Endodermal cell (in vitro differentiated cells): ENCODE measurements at regions not wholly inside any gene's neighbourhood (a gene's known extent, or its start where the extent isn't known, plus 50 kb on each side); places are given as distances from the start of the nearest gene placed in this dataset.
"Not testable (repeated sequence)": the region's sequence is repeated elsewhere in the genome, so short reads cannot be mapped to it uniquely, and the experiment has no call there.

Source experiments
- DNase-seq: peaks from one replicate; pipeline ENCODE4 v3.0.0-alpha.2; 2017
- H3K27ac ChIP-seq: 2 replicates; pipeline ENCODE4 v1.5.1; 2013; ENCODE audit warnings: mild to moderate bottlenecking, low read depth, low read length, moderate library complexity
- H3K27me3 ChIP-seq: 2 replicates; pipeline ENCODE4 v1.6.1; 2013; ENCODE audit warnings: mild to moderate bottlenecking, low read length, moderate library complexity; ENCODE audit not compliant: insufficient read depth, control insufficient read depth, poor library complexity, severe bottlenecking
- H3K36me3 ChIP-seq: 2 replicates; pipeline ENCODE4 v1.7.0; 2013; ENCODE audit warnings: mild to moderate bottlenecking, low read length, moderate library complexity; ENCODE audit not compliant: control insufficient read depth, insufficient read depth
- H3K4me1 ChIP-seq: one replicate; pipeline ENCODE4 v1.7.0; 2013; ENCODE audit warnings: low read length; ENCODE audit not compliant: control insufficient read depth, insufficient read depth
- H3K4me3 ChIP-seq: 2 replicates; pipeline ENCODE4 v1.5.1; 2013; ENCODE audit warnings: mild to moderate bottlenecking, low read length, moderate library complexity
- H3K9ac ChIP-seq: 2 replicates; pipeline ENCODE4 v1.6.1; 2013; ENCODE audit warnings: mild to moderate bottlenecking, low read length, moderate library complexity; ENCODE audit not compliant: poor library complexity, severe bottlenecking; ENCODE audit errors: extremely low read depth
- H3K9me3 ChIP-seq: 2 replicates; pipeline ENCODE4 v1.6.1; 2013; ENCODE audit warnings: mild to moderate bottlenecking, low read length, moderate library complexity; ENCODE audit not compliant: control insufficient read depth
- H3K27ac Mint-ChIP-seq: 2 replicates; pipeline ENCODE4 v1.8.0; 2020; ENCODE audit warnings: mixed read lengths
- H3K27me3 Mint-ChIP-seq: 2 replicates; pipeline ENCODE4 v1.8.0; 2021; ENCODE audit warnings: mild to moderate bottlenecking, mixed read lengths; ENCODE audit not compliant: insufficient read depth
- H3K36me3 Mint-ChIP-seq: 2 replicates; pipeline ENCODE4 v1.8.0; 2020; ENCODE audit warnings: low read depth, mixed read lengths
- H3K4me1 Mint-ChIP-seq: 2 replicates; pipeline ENCODE4 v1.8.0; 2020; ENCODE audit warnings: mixed read lengths
- H3K4me3 Mint-ChIP-seq: 2 replicates; pipeline ENCODE4 v1.8.0; 2020; ENCODE audit warnings: mild to moderate bottlenecking, moderate library complexity, mixed read lengths
- H3K9me3 Mint-ChIP-seq: 2 replicates; pipeline ENCODE4 v1.8.0; 2020; ENCODE audit warnings: mild to moderate bottlenecking, mixed read lengths
- WGBS, 2 experiments: methylation state at CpG; one replicate each; pipeline versions ENCODE4 v1.1.5 to v1.1.7; 2013; ENCODE audit warnings: missing lambda C conversion rate in 2 of 2, mixed read lengths in 1 of 2; ENCODE audit not compliant: insufficient coverage in 1 of 2, insufficient read length in 1 of 2; 5-methylcytosine and 5-hydroxymethylcytosine counted together

GRCh38 chr3:91287344-91287743 is 2179.9 kb downstream of the EPHA3 start:
- not testable (repeated sequence) for H3K36me3 Mint-ChIP-seq, H3K27me3 Mint-ChIP-seq, H3K36me3 ChIP-seq, H3K4me1 Mint-ChIP-seq, H3K9ac ChIP-seq, H3K4me1 ChIP-seq, H3K27ac Mint-ChIP-seq, H3K27ac ChIP-seq, H3K27me3 ChIP-seq, DNase-seq, H3K4me3 ChIP-seq, H3K4me3 Mint-ChIP-seq
- 14% methylated on average over 1 of the region's 1 CpG; no CpG with 5 or more reads in 1 of the 2 experiments for WGBS, 2 experiments
- H3K9me3 Mint-ChIP-seq, result peaks cover 57% of the 10 kb centered on the region
- peaks cover 43% of the 10 kb centered on the region for H3K9me3 ChIP-seq

- not testable (repeated sequence) for H3K4me1 Mint-ChIP-seq, H3K27me3 Mint-ChIP-seq, H3K27ac ChIP-seq, H3K27me3 ChIP-seq, H3K27ac Mint-ChIP-seq, H3K4me1 ChIP-seq, H3K36me3 Mint-ChIP-seq, H3K4me3 Mint-ChIP-seq, H3K36me3 ChIP-seq, DNase-seq, H3K4me3 ChIP-seq, H3K9ac ChIP-seq
- peaks cover 42% of the 10 kb centered on the region for H3K9me3 ChIP-seq
- H3K9me3 Mint-ChIP-seq, result peaks cover 87% of the 10 kb centered on the region
- 71 to 81% methylated on average over 4 to 6 of the region's 6 CpGs for WGBS, 2 experiments
These were observed 2184.0 kb downstream of the EPHA3 start for GRCh38 chr3:91291388-91291787.
